Brain microvascular endothelial cell (primary cell): ENCODE measurements at regions not wholly inside any gene's neighbourhood (a gene's known extent, or its start where the extent isn't known, plus 50 kb on each side); places are given as distances from the start of the nearest gene placed in this dataset.

Experiments used
- DNase-seq: peaks from one replicate; pipeline ENCODE4 v3.0.0-alpha.2; 2020
- H3K27ac ChIP-seq: fragments of 250-450 bp; sonication (Bioruptor Pico); 2 replicates; pipeline ENCODE4 v1.5.1; 2020; ENCODE audit warnings: mild to moderate bottlenecking, moderate library complexity
- H3K27me3 ChIP-seq: fragments of 250-450 bp; sonication (Bioruptor Pico); replicated peaks from 2 replicates; pipeline ENCODE4 v1.5.1; 2020; ENCODE audit warnings: mild to moderate bottlenecking
- H3K36me3 ChIP-seq: fragments of 250-450 bp; sonication (Bioruptor Pico); replicated peaks from 2 replicates; pipeline ENCODE4 v1.5.1; 2020; ENCODE audit warnings: mild to moderate bottlenecking
- H3K4me3 ChIP-seq: 2 replicates; pipeline ENCODE4 v1.5.1; 2011; ENCODE audit warnings: low read depth, mild to moderate bottlenecking, control low read depth, low read length, moderate library complexity
- CTCF ChIP-seq: IDR thresholded peaks from 2 replicates; pipeline ENCODE4 v1.5.1; 2011; ENCODE audit warnings: low read depth, mild to moderate bottlenecking, moderate library complexity, low read length, control low read depth, inconsistent platforms; ENCODE audit errors: missing control alignments
- in situ Hi-C: cut with HindIII; loops from 2 replicates; pipeline ENCODE4 v1.10.0; 2017; ENCODE audit warnings: low sequenced_read_pairs, low pct_ligation_motif_present

GRCh38 chr2:226554701-226555100 lies 244.9 kb downstream of the IRS1 start:
- no peaks in the 10 kb centered on the region for H3K36me3 ChIP-seq
- no peak overlapping the region for H3K4me3 ChIP-seq
- no peak for DNase-seq
- no peak overlapping the region for H3K27ac ChIP-seq
- in situ Hi-C loops, result no loop called here
- TF ChIP-seq CTCF, result no peak
- H3K27me3 ChIP-seq, result no peaks in the 10 kb centered on the region

GRCh38 chr2:226553333-226553732 lies 246.3 kb downstream of the IRS1 start:
- no peak for TF ChIP-seq CTCF
- in situ Hi-C loops, result no loop called here
- no peak for DNase-seq
- Histone ChIP-seq H3K27me3 (no peaks in the 10 kb centered on the region), H3K27ac (no peak overlapping the region), H3K36me3 (no peaks in the 10 kb centered on the region), H3K4me3 (no peak overlapping the region)

- DNase-seq, result no peak
- no peak overlapping the region for H3K4me3 ChIP-seq
- no peak overlapping the region for H3K27ac ChIP-seq
- in situ Hi-C loops, result no loop called here
- no peaks in the 10 kb centered on the region for H3K27me3 ChIP-seq
- no peaks in the 10 kb centered on the region for H3K36me3 ChIP-seq
- TF ChIP-seq CTCF, result no peak
Observed at GRCh38 chr2:226552571-226553285, 246.9 kb downstream of the IRS1 start.

- Histone ChIP-seq H3K27me3 (no peaks in the 10 kb centered on the region), H3K36me3 (no peaks in the 10 kb centered on the region), H3K27ac (no peak overlapping the region), H3K4me3 (no peak overlapping the region)
- in situ Hi-C loops, result no loop called here
- no peak for DNase-seq
- no peak for TF ChIP-seq CTCF
Observed at GRCh38 chr2:226551522-226552250, 247.9 kb downstream of the IRS1 start.

GRCh38 chr2:226550801-226551200 lies 248.8 kb downstream of the IRS1 start:
- DNase-seq, result no peak

More at GRCh38 chr2:226550801-226551200, 248.8 kb downstream of the IRS1 start:
- H3K36me3 ChIP-seq, result no peaks in the 10 kb centered on the region
- in situ Hi-C loops, result no loop called here
- no peak for TF ChIP-seq CTCF
- H3K27ac ChIP-seq, result no peak overlapping the region
- H3K27me3 ChIP-seq, result no peaks in the 10 kb centered on the region
- H3K4me3 ChIP-seq, result no peak overlapping the region
